Kidney epithelial cell (primary cell): ENCODE measurements at regions not wholly inside any gene's neighbourhood (a gene's known extent, or its start where the extent isn't known, plus 50 kb on each side); places are given as distances from the start of the nearest gene placed in this dataset.

Experiments
- DNase-seq: peaks from one replicate; pipeline ENCODE4 v3.0.0-alpha.2; 2010; ENCODE audit warnings: low read depth
- H3K27me3 ChIP-seq: 2 replicates; pipeline ENCODE4 v1.6.0; 2011; ENCODE audit warnings: low read length; ENCODE audit not compliant: control insufficient read depth, insufficient read depth
- H3K36me3 ChIP-seq: 2 replicates; pipeline ENCODE4 v1.5.1; 2011; ENCODE audit warnings: low read length; ENCODE audit not compliant: control insufficient read depth, insufficient read depth
- H3K4me3 ChIP-seq: 2 replicates; pipeline ENCODE4 v1.5.1; 2011; ENCODE audit warnings: low read depth, mild to moderate bottlenecking, control low read depth, low read length
- TF ChIP-seq, protein P1 (sequence below): IDR thresholded peaks from 2 replicates; pipeline ENCODE4 v1.5.1; 2011; ENCODE audit warnings: mild to moderate bottlenecking, moderate library complexity, low read length, control low read depth, inconsistent platforms; ENCODE audit not compliant: insufficient read depth, poor library complexity, severe bottlenecking

GRCh38 chrX:6377103-6377764 is 148.6 kb upstream of the NLGN4X start:
- DNase-seq = no peak
- Histone ChIP-seq H3K27me3 (no peaks in the 10 kb centered on the region), H3K4me3 (no peak overlapping the region), H3K36me3 (no peaks in the 10 kb centered on the region)
- TF ChIP-seq, protein P1, sequence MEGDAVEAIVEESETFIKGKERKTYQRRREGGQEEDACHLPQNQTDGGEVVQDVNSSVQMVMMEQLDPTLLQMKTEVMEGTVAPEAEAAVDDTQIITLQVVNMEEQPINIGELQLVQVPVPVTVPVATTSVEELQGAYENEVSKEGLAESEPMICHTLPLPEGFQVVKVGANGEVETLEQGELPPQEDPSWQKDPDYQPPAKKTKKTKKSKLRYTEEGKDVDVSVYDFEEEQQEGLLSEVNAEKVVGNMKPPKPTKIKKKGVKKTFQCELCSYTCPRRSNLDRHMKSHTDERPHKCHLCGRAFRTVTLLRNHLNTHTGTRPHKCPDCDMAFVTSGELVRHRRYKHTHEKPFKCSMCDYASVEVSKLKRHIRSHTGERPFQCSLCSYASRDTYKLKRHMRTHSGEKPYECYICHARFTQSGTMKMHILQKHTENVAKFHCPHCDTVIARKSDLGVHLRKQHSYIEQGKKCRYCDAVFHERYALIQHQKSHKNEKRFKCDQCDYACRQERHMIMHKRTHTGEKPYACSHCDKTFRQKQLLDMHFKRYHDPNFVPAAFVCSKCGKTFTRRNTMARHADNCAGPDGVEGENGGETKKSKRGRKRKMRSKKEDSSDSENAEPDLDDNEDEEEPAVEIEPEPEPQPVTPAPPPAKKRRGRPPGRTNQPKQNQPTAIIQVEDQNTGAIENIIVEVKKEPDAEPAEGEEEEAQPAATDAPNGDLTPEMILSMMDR = no peak

- no peaks in the 10 kb centered on the region for H3K27me3 ChIP-seq
- TF ChIP-seq, protein P1 = no peak
- DNase-seq = no peak
- H3K36me3 ChIP-seq = no peaks in the 10 kb centered on the region
- no peak overlapping the region for H3K4me3 ChIP-seq
Measured at GRCh38 chrX:6374556-6374955, 145.9 kb upstream of the NLGN4X start.

- no peak for DNase-seq
- H3K4me3 ChIP-seq = no peak overlapping the region
- TF ChIP-seq, protein P1 = no peak
Measured at GRCh38 chrX:6372981-6373380, 144.3 kb upstream of the NLGN4X start.

GRCh38 chrX:6371353-6371752 is 142.7 kb upstream of the NLGN4X start:
- Histone ChIP-seq H3K27me3 (no peaks in the 10 kb centered on the region), H3K36me3 (no peaks in the 10 kb centered on the region), H3K4me3 (no peak overlapping the region)
- no peak for DNase-seq
- TF ChIP-seq, protein P1 = no peak

More at GRCh38 chrX:6372981-6373380, 144.3 kb upstream of the NLGN4X start:
- H3K36me3 ChIP-seq = no peaks in the 10 kb centered on the region
- no peaks in the 10 kb centered on the region for H3K27me3 ChIP-seq

- Histone ChIP-seq H3K27me3 (no peaks in the 10 kb centered on the region), H3K4me3 (no peak overlapping the region), H3K36me3 (no peaks in the 10 kb centered on the region)
- TF ChIP-seq, protein P1 = no peak
- DNase-seq = no peak
Measured at GRCh38 chrX:6363188-6363587, 134.5 kb upstream of the NLGN4X start.

GRCh38 chrX:6325437-6325836 is 96.8 kb upstream of the NLGN4X start:
- Histone ChIP-seq H3K4me3 (no peak overlapping the region), H3K36me3 (no peaks in the 10 kb centered on the region), H3K27me3 (no peaks in the 10 kb centered on the region)
- no peak for DNase-seq
- TF ChIP-seq, protein P1 = no peak
